ENCODE measurements at regions not wholly inside any gene's neighbourhood (a gene's known extent, or its start where the extent isn't known, plus 50 kb on each side); places are given as distances from the start of the nearest gene placed in this dataset.

GRCh38 chr20:53676519-53676822, 82.8 kb upstream of the ZNF217 start:
- TF ChIP-seq EZH2 (IDR thresholded peaks at IDR 0.05; ENCODE audit: low read depth) (no peak), CTCF (conservative IDR thresholded peaks at IDR 0.05) (no peak)
